Type B pancreatic cell (in vitro differentiated cells): ENCODE measurements at regions not wholly inside any gene's neighbourhood (a gene's known extent, or its start where the extent isn't known, plus 50 kb on each side); places are given as distances from the start of the nearest gene placed in this dataset.

Source experiments
- DNase-seq: peaks from one replicate; pipeline ENCODE4 v3.0.0; 2021; ENCODE audit warnings: mixed read lengths; ENCODE audit not compliant: unreplicated experiment; ENCODE audit errors: extremely low spot score
- H3K27ac Mint-ChIP-seq: 2 replicates; pipeline ENCODE4 v1.8.0; 2021; ENCODE audit warnings: mild to moderate bottlenecking, mixed read lengths
- H3K27me3 Mint-ChIP-seq: 2 replicates; pipeline ENCODE4 v1.8.0; 2021; ENCODE audit warnings: mixed read lengths
- H3K36me3 Mint-ChIP-seq: 2 replicates; pipeline ENCODE4 v1.8.0; 2021; ENCODE audit warnings: mixed read lengths
- H3K4me1 Mint-ChIP-seq: one replicate; pipeline ENCODE4 v1.8.0; 2021; ENCODE audit warnings: mixed read lengths; ENCODE audit not compliant: unreplicated experiment
- H3K4me3 Mint-ChIP-seq: 2 replicates; pipeline ENCODE4 v1.8.0; 2021; ENCODE audit warnings: mild to moderate bottlenecking, mixed read lengths
- H3K9me3 Mint-ChIP-seq: 2 replicates; pipeline ENCODE4 v1.8.0; 2021; ENCODE audit warnings: mixed read lengths
- CTCF ChIP-seq: fragments of 200-600 bp; sonication (generic); conservative IDR thresholded peaks from 2 replicates; pipeline ENCODE4 v1.5.0; 2021; ENCODE audit warnings: antibody characterized with exemption, mild to moderate bottlenecking

GRCh38 chr7:4449263-4449662 is 232.8 kb upstream of the FOXK1 start:
- Mint-ChIP-seq H3K27ac (no peak overlapping the region), H3K27me3 (peaks cover 7% of the 10 kb centered on the region), H3K4me3 (no peak overlapping the region), H3K4me1 (peaks cover 10% of the 10 kb centered on the region), H3K9me3 (no peaks in the 10 kb centered on the region), H3K36me3 (no peaks in the 10 kb centered on the region)
- TF ChIP-seq CTCF, result no peak
- peak; percentile 59 for DNase-seq

GRCh38 chr7:4450483-4450882 is 231.6 kb upstream of the FOXK1 start:
- Mint-ChIP-seq H3K4me1 (peaks cover 9% of the 10 kb centered on the region), H3K9me3 (no peaks in the 10 kb centered on the region), H3K27me3 (peaks cover 10% of the 10 kb centered on the region), H3K4me3 (no peak overlapping the region), H3K27ac (no peak overlapping the region), H3K36me3 (no peaks in the 10 kb centered on the region)
- peak; percentile 14 for TF ChIP-seq CTCF
- no peak for DNase-seq

GRCh38 chr7:4460597-4460996 is 221.5 kb upstream of the FOXK1 start:
- Mint-ChIP-seq H3K4me1 (peaks cover 33% of the 10 kb centered on the region), H3K4me3 (no peak overlapping the region)

GRCh38 chr7:4461531-4461930 is 220.6 kb upstream of the FOXK1 start:
- H3K4me3 Mint-ChIP-seq, result no peak overlapping the region
- TF ChIP-seq CTCF, result no peak
- H3K27ac Mint-ChIP-seq, result no peak overlapping the region
- peaks cover 26% of the 10 kb centered on the region for H3K4me1 Mint-ChIP-seq
- no peak for DNase-seq
- H3K27me3 Mint-ChIP-seq, result peaks cover 16% of the 10 kb centered on the region
- H3K9me3 Mint-ChIP-seq, result peaks cover 10% of the 10 kb centered on the region
- H3K36me3 Mint-ChIP-seq, result no peaks in the 10 kb centered on the region

More at GRCh38 chr7:4460597-4460996, 221.5 kb upstream of the FOXK1 start:
- peaks cover 13% of the 10 kb centered on the region for H3K27me3 Mint-ChIP-seq
- DNase-seq, result no peak
- no peak for TF ChIP-seq CTCF
- H3K36me3 Mint-ChIP-seq, result no peaks in the 10 kb centered on the region
- peak overlapping the region; percentile 16 for H3K27ac Mint-ChIP-seq
- peaks cover 10% of the 10 kb centered on the region for H3K9me3 Mint-ChIP-seq

- no peak overlapping the region for H3K4me3 Mint-ChIP-seq
- peaks cover 15% of the 10 kb centered on the region for H3K27me3 Mint-ChIP-seq
- no peak for TF ChIP-seq CTCF
- peaks cover 5% of the 10 kb centered on the region for H3K4me1 Mint-ChIP-seq
- no peaks in the 10 kb centered on the region for H3K36me3 Mint-ChIP-seq
- no peak overlapping the region for H3K27ac Mint-ChIP-seq
- no peak for DNase-seq
- H3K9me3 Mint-ChIP-seq, result peaks cover 10% of the 10 kb centered on the region
Observed at GRCh38 chr7:4468320-4469102, 213.6 kb upstream of the FOXK1 start.
